GM23338 (cell line): ENCODE measurements at regions not wholly inside any gene's neighbourhood (a gene's known extent, or its start where the extent isn't known, plus 50 kb on each side); places are given as distances from the start of the nearest gene placed in this dataset.

Experiments
- CREB1 ChIP-seq: fragments of 250-450 bp; sonication (Bioruptor Pico); IDR thresholded peaks from 2 replicates; pipeline ENCODE4 v1.5.0; 2020; ENCODE audit warnings: low read depth, mild to moderate bottlenecking, moderate library complexity
- ETS1 ChIP-seq: IDR thresholded peaks from 2 replicates; pipeline ENCODE4 v1.6.1; 2016; ENCODE audit warnings: antibody characterized with exemption
- EZH2 ChIP-seq: fragments of 200-600 bp; sonication (generic); IDR thresholded peaks from one replicate; pipeline ENCODE4 v1.8.0; 2017; ENCODE audit warnings: antibody characterized with exemption, mild to moderate bottlenecking, low read depth; ENCODE audit not compliant: unreplicated experiment
- EZH2phosphoT487 ChIP-seq: fragments of 200-600 bp; sonication (generic); IDR thresholded peaks from one replicate; pipeline ENCODE4 v1.8.1; 2018; ENCODE audit warnings: antibody characterized with exemption; ENCODE audit not compliant: unreplicated experiment
- POLR2AphosphoS5 ChIP-seq: IDR thresholded peaks from 2 replicates; pipeline ENCODE4 v1.6.1; 2016; ENCODE audit warnings: antibody characterized with exemption, low read depth
- ZNF331 ChIP-seq: fragments of 250-450 bp; sonication (Bioruptor Pico); IDR thresholded peaks from 2 replicates; pipeline ENCODE4 v1.5.0; 2020; ENCODE audit warnings: low read depth, mild to moderate bottlenecking, moderate library complexity
- TF ChIP-seq, protein P1 (sequence below), 2 experiments: fragments of 200-600 bp in 1 of 2; sonication (generic) in 1 of 2; conservative IDR thresholded peaks; 2 replicates each; pipeline versions ENCODE4 v1.5.1 to v1.6.1; 2016 to 2017; ENCODE audit warnings: antibody characterized with exemption in 2 of 2, low read depth in 2 of 2, mild to moderate bottlenecking in 2 of 2, moderate library complexity in 1 of 2

GRCh38 chr9:71384343-71384742 is 262.9 kb upstream of the TRPM3 start:
- TF ChIP-seq, protein P1, sequence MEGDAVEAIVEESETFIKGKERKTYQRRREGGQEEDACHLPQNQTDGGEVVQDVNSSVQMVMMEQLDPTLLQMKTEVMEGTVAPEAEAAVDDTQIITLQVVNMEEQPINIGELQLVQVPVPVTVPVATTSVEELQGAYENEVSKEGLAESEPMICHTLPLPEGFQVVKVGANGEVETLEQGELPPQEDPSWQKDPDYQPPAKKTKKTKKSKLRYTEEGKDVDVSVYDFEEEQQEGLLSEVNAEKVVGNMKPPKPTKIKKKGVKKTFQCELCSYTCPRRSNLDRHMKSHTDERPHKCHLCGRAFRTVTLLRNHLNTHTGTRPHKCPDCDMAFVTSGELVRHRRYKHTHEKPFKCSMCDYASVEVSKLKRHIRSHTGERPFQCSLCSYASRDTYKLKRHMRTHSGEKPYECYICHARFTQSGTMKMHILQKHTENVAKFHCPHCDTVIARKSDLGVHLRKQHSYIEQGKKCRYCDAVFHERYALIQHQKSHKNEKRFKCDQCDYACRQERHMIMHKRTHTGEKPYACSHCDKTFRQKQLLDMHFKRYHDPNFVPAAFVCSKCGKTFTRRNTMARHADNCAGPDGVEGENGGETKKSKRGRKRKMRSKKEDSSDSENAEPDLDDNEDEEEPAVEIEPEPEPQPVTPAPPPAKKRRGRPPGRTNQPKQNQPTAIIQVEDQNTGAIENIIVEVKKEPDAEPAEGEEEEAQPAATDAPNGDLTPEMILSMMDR (conservative IDR thresholded peaks at IDR 0.05; ENCODE audit: low read depth in 2 of 2), result no peak
- TF ChIP-seq EZH2 (no peak), ETS1 (no peak), CREB1 (CRISPR knock-in tag) (no peak), EZH2phosphoT487 (no peak), POLR2AphosphoS5 (no peak), ZNF331 (CRISPR knock-in tag) (no peak)
